ENCODE measurements at regions not wholly inside any gene's neighbourhood (a gene's known extent, or its start where the extent isn't known, plus 50 kb on each side); places are given as distances from the start of the nearest gene placed in this dataset.

DNA sequence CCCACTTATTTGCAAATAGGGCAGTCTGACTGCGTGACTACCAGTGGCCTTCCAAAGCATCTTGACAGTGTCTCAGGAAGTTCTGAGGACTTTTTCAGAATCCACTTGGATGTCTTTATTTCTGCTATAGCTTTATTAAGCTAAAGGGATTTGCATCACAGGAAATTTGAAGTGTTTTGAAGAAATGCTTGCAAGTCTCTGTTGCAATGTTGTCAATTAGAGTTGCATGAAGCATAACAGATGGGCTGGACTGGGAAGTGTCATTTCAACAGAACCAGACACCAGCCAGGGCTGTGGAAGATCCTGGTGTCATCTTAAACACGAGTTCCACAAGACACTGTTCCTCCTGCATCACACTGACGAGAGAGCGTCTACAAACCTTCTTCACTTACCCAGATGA is 224.5 kb downstream of the EN1 start:
- H3K4me3 ChIP-seq (ENCODE audit: low read depth, low read length) = no peak overlapping the region

GRCh38 chr2:118622108-118622507 is 225.3 kb downstream of the EN1 start:
- no peak overlapping the region for H3K4me3 ChIP-seq (ENCODE audit: low read depth, low read length)

DNA sequence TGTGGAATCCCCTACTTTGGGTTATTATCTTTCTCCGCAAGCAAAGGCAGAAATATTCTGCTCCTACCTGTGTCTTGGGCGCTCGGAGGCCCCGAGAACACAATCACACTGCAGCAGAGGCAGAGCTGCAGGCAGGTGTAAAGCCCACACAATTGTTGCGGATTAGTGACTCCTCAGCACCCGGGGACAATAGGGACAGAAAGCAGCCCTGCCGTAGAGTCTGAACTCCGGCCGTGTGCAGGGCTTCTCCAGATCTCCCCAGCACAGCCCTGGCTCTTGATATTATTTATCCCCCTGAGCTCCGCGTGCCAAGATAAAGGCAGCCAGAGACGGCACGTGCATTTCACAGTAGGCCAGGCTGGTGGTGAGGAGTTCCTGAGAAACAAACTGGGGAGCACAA is 229.2 kb downstream of the EN1 start:
- no peak overlapping the region for H3K4me3 ChIP-seq (ENCODE audit: low read depth, low read length)

DNA sequence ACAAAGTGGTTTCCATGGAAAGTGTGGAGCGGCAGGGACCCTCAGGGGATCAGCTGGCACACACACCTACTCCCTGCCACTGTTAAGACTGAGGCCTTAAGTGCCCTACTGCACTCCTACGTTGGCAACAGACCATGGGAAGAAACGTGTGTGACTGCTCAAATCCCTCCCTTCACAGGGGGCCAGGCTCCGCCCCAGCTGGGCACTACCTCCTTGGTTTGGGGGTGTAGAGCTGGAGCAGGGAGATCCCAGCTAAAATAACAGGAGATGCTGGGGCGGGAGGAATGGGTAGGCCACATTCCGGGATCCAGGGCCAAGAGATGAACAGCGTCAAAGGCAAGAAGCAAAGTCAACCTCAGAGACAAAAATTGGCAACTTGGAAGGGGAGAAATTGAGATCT is 231.0 kb downstream of the EN1 start:
- no peak overlapping the region for H3K4me3 ChIP-seq (ENCODE audit: low read depth, low read length)

DNA sequence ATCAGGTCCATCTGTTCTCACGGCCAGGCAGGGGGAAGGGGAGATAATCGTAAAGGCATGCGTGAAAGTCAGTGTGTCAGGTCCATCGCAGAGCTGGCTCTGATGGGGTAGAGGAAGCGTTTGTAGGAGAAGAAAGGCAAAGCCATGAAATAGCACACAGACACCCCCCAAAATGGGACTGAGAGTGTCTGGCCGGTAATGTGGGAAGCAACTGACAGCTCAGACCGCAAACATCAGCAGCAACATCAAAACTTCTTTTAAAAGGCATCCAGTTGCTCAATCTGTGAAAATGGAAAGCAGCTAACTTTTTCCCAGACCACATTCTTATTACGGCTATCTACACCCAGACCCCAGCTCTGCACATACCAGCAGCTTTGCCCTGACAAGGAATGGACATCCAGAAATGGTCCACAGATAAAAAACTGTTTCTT is 232.6 kb downstream of the EN1 start:
- H3K4me3 ChIP-seq (ENCODE audit: low read depth, low read length) = no peak overlapping the region

DNA sequence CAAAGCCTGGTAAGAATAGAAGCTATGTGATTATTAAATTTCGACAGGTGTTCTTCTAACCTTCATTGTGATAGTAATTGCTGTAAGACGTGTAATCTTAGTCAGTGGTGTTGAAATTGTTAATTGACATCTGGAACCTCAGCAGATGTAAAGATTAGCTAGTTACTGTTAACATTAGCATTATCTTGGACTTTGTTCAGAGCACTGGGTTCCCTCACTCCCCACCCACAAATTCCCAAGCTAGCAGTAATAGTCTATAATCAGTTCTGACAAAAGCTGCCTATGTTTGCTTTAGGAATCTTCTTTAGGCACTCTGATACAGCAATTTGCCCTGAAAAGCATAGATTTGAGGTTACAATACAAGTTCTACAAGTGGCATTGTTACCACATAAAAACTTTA is 233.7 kb downstream of the EN1 start:
- H3K4me3 ChIP-seq (ENCODE audit: low read depth, low read length) = no peak overlapping the region

GRCh38 chr2:118611691-118612090 is 235.8 kb downstream of the EN1 start:
- no peak overlapping the region for H3K4me3 ChIP-seq (ENCODE audit: low read depth, low read length)

DNA sequence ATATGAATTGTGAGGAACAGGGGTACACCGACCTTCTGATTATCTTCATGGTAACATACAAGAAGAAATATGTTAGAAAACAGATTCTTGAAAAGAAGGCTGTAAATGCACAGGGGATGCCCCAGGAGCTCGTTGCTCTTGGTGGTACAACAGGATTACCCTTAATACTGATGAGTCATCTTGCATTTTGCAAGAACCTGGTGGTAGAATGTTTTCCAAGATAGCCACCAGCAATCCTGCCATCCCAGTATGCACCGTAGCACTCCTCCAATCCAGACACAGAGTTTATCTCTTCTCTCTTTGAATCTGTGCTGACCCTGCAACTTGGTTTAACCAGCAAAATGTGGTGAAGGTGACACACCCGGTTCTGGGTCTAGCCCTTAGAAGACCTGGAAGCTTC is 238.3 kb downstream of the EN1 start:
- H3K4me3 ChIP-seq (ENCODE audit: low read depth, low read length) = no peak overlapping the region

DNA sequence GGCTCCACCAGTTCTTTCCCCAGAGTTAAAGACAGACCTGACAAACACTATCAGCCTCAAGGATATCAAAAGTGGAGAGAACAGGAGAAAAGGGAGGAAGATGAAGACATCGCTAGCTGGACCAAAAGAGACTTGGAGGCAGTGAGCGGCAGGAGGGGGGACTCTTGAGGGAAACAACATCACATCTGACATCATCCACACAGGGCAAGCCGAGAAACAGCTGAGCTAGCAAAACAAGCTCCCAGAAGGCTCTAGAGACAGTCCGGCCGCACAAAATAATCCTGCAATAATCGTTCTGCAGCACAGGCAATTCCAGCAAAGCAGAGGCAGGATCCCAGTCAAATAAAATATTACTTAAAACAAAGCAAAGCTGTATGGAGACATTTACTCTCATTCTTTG is 239.8 kb downstream of the EN1 start:
- H3K4me3 ChIP-seq (ENCODE audit: low read depth, low read length) = no peak overlapping the region

- no peak overlapping the region for H3K4me3 ChIP-seq (ENCODE audit: low read depth, low read length)
Observed at GRCh38 chr2:118604811-118605210, 242.6 kb downstream of the EN1 start.

DNA sequence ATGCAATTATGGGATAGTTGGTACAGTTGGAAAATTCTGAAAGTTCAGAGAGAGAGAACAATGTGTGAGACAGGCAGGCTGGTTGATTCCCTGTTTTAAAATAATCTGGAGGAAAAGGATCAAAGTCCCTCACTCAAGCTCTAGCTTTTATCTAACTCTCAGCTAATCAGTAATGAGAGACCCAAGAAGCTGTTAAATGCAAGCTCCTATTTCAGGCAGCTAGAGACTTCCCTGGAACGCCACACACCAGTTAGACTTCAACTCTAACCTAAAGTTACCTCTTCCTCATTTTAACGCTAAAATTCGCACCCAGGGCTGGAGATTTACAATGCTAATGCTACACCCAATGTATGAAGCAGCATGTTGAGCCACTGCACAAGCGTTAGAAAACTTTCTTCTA is 243.1 kb downstream of the EN1 start:
- no peak overlapping the region for H3K4me3 ChIP-seq (ENCODE audit: low read depth, low read length)

GRCh38 chr2:118599141-118599540 is 248.3 kb downstream of the EN1 start:
- no peak overlapping the region for H3K4me3 ChIP-seq (ENCODE audit: low read depth, low read length)

- H3K4me3 ChIP-seq (ENCODE audit: low read depth, low read length) = no peak overlapping the region
Observed at GRCh38 chr2:118596620-118597019, 250.8 kb downstream of the EN1 start.

DNA sequence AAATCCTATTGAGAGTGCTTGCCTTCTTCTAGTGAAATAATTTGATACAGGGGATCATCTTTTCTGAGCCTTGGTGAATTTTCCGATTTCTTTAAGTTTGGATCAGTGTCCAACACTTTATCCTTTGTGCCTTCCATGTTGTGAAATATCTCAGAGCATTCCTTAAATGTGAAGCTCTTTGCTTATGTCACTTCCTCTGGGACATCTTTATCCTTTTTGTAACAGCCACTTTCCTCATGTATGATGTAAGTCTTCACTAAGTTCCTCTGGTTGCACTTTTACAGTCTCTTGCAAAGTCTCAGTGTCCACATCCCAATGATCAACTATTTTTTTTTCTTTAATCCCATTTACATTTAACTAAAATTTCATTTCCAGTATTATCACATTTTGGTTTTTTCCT is 254.2 kb downstream of the EN1 start:
- no peak overlapping the region for H3K4me3 ChIP-seq (ENCODE audit: low read depth, low read length)

GRCh38 chr2:118591223-118591622 is 256.2 kb downstream of the EN1 start:
- H3K4me3 ChIP-seq (ENCODE audit: low read depth, low read length) = no peak overlapping the region

GRCh38 chr2:118589721-118590120 is 257.7 kb downstream of the EN1 start:
- no peak overlapping the region for H3K4me3 ChIP-seq (ENCODE audit: low read depth, low read length)

- H3K4me3 ChIP-seq (ENCODE audit: low read depth, low read length) = no peak overlapping the region
Observed at GRCh38 chr2:118588850-118589249, 258.6 kb downstream of the EN1 start.

DNA sequence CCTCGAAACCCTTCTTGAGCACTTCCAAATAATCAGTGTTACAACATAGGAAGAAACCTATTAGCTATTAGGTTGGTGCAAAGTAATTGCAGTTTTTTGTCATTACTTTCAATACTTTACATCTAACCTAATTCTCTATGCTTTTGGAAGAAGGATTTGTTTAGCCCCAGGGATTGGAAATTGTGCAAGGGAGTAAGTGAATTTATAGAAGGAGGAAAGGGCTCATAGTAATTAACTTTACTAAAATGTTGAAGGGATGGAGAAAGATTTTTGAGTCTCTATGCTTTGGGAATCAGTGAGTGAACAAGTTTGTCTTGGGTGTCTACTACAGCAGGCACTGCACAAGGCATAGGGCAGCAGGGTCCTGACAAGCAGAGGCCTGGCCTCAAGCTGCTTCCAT is 261.1 kb downstream of the EN1 start:
- no peak overlapping the region for H3K4me3 ChIP-seq (ENCODE audit: low read depth, low read length)

DNA sequence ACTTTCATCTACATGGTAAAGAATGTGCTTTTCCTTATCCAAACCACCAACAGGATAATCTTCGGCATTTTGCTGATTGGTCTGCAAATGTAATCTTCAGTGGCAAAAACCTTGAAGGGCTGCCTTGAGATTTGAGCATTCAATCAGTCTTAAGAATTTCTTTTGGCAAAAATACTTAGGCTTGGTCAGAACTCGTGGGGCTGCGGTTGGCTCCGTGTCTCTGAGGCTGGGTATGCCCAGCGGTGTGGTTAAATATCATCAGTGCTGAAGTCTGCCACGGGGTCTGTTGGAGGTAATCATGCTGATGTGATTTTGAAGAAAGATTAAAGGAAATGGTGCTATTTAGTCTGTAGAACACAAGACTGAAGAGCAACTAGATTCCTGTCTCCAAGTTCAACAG is 262.6 kb downstream of the EN1 start:
- H3K4me3 ChIP-seq (ENCODE audit: low read depth, low read length) = no peak overlapping the region

DNA sequence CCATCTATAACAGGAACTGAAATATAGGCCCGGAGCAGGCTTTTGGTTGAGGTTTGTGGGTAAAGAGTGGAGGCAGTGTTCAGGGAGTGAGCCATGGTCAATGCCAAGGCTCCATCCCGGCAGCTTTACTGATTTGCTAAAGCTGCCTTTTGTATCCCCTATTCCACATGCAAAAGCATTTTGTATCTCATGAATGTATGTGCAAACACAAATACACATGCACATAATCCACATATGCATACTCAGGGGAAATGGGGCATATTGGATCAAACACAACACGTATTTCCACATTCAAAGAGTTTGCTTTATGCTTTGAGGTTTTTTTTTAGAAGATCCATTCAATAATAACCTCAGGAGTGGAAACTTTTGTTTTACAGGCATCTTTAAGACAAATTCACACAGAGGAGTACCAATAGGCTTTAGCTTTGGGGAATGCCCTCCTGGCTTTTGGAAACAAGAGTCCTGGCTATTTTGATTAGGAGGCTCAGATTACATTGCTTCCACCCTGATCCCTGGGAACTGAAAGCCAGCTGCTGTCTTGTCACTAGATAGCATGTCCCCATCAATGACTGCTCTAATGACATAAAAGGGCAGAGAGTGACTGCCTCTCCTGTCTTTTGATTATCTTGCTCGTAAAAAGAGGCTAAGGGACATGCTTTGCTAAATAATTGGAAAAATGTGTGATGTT is 263.2 kb downstream of the EN1 start:
- no peak overlapping the region for H3K4me3 ChIP-seq (ENCODE audit: low read depth, low read length)

DNA sequence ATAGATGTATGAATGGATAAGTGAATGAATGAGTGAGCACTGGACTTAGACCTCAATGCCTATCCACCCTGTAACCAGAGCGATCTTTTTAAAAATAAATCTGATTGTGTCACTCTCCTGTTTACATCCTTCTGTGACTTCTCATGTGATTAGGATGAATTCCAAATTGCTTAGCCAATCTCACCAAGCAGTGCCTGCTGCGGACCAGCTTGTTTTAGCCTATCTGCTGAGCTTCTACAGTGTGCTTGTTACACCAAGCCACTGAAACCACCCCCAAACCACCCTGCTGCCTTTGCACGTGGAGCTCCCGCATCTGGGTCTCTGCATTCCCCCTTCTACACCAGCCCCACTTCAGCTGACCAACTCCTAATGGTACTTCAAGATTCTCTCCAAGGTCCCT is 265.4 kb downstream of the EN1 start:
- no peak overlapping the region for H3K4me3 ChIP-seq (ENCODE audit: low read depth, low read length)

DNA sequence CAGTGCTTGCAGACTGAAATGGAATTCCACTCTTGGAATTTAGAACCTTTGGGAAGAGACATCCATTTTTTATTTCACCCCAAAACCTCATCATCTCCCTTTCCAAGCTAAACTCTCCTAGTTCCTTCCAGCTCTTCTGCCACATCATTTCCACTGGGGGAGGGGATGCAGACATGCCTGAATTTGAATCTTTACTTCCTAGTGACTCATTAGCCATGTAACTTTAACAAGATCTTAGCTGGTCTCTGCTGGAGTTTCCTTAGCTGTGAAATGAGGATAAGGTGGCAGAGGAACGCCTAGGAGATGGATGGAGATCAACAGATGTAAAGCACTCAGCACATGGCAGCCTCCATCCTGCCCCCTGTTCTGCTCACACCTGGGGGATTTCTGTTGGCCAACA is 266.8 kb downstream of the EN1 start:
- no peak overlapping the region for H3K4me3 ChIP-seq (ENCODE audit: low read depth, low read length)

DNA sequence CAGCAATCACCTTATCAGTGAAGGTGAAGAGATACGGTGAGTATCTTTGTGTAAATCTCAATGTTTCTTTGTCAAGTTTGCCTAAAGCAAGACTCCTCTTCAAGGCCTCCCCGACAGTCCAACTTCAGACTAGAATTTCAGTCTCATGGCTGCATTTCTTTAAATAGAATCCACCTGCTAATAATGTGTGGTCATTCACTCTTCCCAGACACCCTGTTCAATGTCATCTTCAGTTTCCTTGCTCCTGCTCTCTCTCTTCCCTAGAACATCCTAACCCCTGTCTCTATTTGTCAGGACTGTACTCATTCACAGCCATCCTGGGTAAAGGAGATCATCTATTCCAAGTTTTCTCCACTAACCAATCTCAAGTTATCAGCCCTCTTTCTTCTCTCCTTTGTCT is 267.3 kb downstream of the EN1 start:
- H3K4me3 ChIP-seq (ENCODE audit: low read depth, low read length) = no peak overlapping the region

All from iPS-11a (cell line).